Activated naive CD8-positive, alpha-beta T cell treated with anti-CD3 and anti-CD28 coated beads for 36 hours (primary cell): ENCODE measurements at regions not wholly inside any gene's neighbourhood (a gene's known extent, or its start where the extent isn't known, plus 50 kb on each side); places are given as distances from the start of the nearest gene placed in this dataset.
A peak's percentile ranks its signal among the peaks of the same experiment; 100 is the strongest.
"Not testable (repeated sequence)": the region's sequence is repeated elsewhere in the genome, so short reads cannot be mapped to it uniquely, and the experiment has no call there.

Source experiments
- DNase-seq: peaks from one replicate; pipeline ENCODE4 v3.0.0; 2021
- H3K27ac Mint-ChIP-seq: one replicate; pipeline ENCODE4 v1.8.0; 2022; ENCODE audit warnings: mild to moderate bottlenecking, moderate library complexity, mixed read lengths
- H3K27me3 Mint-ChIP-seq: one replicate; pipeline ENCODE4 v1.8.0; 2022; ENCODE audit warnings: mild to moderate bottlenecking, mixed read lengths
- H3K36me3 Mint-ChIP-seq: one replicate; pipeline ENCODE4 v1.8.0; 2021; ENCODE audit warnings: mild to moderate bottlenecking, mixed read lengths
- H3K4me1 Mint-ChIP-seq: one replicate; pipeline ENCODE4 v1.8.0; 2021; ENCODE audit warnings: mixed read lengths
- H3K4me3 Mint-ChIP-seq: one replicate; pipeline ENCODE4 v1.8.0; 2022; ENCODE audit warnings: mild to moderate bottlenecking, moderate library complexity, mixed read lengths
- H3K9me3 Mint-ChIP-seq: one replicate; pipeline ENCODE4 v1.8.0; 2022; ENCODE audit warnings: mixed read lengths

GRCh38 chr16:85526185-85526974 is 86.7 kb upstream of the GSE1 start:
- Mint-ChIP-seq H3K36me3 (no peaks in the 10 kb centered on the region), H3K27ac (no peak overlapping the region), H3K4me3 (no peak overlapping the region), H3K9me3 (no peaks in the 10 kb centered on the region), H3K4me1 (no peaks in the 10 kb centered on the region), H3K27me3 (no peaks in the 10 kb centered on the region)
- DNase-seq = no peak

GRCh38 chr16:85527042-85527766 is 85.9 kb upstream of the GSE1 start:
- Mint-ChIP-seq H3K27me3 (no peaks in the 10 kb centered on the region), H3K4me1 (no peaks in the 10 kb centered on the region), H3K4me3 (no peak overlapping the region), H3K27ac (no peak overlapping the region), H3K9me3 (no peaks in the 10 kb centered on the region), H3K36me3 (no peaks in the 10 kb centered on the region)
- no peak for DNase-seq

GRCh38 chr16:85527767-85528297 is 85.3 kb upstream of the GSE1 start:
- H3K27me3 Mint-ChIP-seq = no peaks in the 10 kb centered on the region
- no peak overlapping the region for H3K27ac Mint-ChIP-seq

GRCh38 chr16:85528528-85529387 is 84.4 kb upstream of the GSE1 start:
- no peaks in the 10 kb centered on the region for H3K4me1 Mint-ChIP-seq
- DNase-seq = peak; percentile 21
- no peak overlapping the region for H3K27ac Mint-ChIP-seq
- no peaks in the 10 kb centered on the region for H3K9me3 Mint-ChIP-seq
- H3K27me3 Mint-ChIP-seq = no peaks in the 10 kb centered on the region
- H3K4me3 Mint-ChIP-seq = no peak overlapping the region
- no peaks in the 10 kb centered on the region for H3K36me3 Mint-ChIP-seq

More at GRCh38 chr16:85527767-85528297, 85.3 kb upstream of the GSE1 start:
- H3K36me3 Mint-ChIP-seq = no peaks in the 10 kb centered on the region
- H3K4me1 Mint-ChIP-seq = no peaks in the 10 kb centered on the region
- H3K4me3 Mint-ChIP-seq = no peak overlapping the region
- no peaks in the 10 kb centered on the region for H3K9me3 Mint-ChIP-seq
- DNase-seq = no peak

GRCh38 chr16:85529489-85530369 is 83.4 kb upstream of the GSE1 start:
- Mint-ChIP-seq H3K36me3 (no peaks in the 10 kb centered on the region), H3K4me3 (no peak overlapping the region), H3K9me3 (no peaks in the 10 kb centered on the region), H3K27me3 (no peaks in the 10 kb centered on the region), H3K27ac (no peak overlapping the region), H3K4me1 (no peaks in the 10 kb centered on the region)
- DNase-seq = no peak

GRCh38 chr16:85530370-85530739 is 82.8 kb upstream of the GSE1 start:
- no peak overlapping the region for H3K27ac Mint-ChIP-seq
- H3K27me3 Mint-ChIP-seq = no peaks in the 10 kb centered on the region
- no peaks in the 10 kb centered on the region for H3K4me1 Mint-ChIP-seq
- no peaks in the 10 kb centered on the region for H3K9me3 Mint-ChIP-seq
- no peak for DNase-seq
- H3K4me3 Mint-ChIP-seq = no peak overlapping the region
- no peaks in the 10 kb centered on the region for H3K36me3 Mint-ChIP-seq

GRCh38 chr16:85531516-85531915 is 81.6 kb upstream of the GSE1 start:
- Mint-ChIP-seq H3K27ac (no peak overlapping the region), H3K4me3 (no peak overlapping the region), H3K9me3 (no peaks in the 10 kb centered on the region)

GRCh38 chr16:85532147-85532546 is 81.0 kb upstream of the GSE1 start:
- Mint-ChIP-seq H3K36me3 (no peaks in the 10 kb centered on the region), H3K4me3 (no peak overlapping the region), H3K9me3 (no peaks in the 10 kb centered on the region)

More at GRCh38 chr16:85531516-85531915, 81.6 kb upstream of the GSE1 start:
- no peaks in the 10 kb centered on the region for H3K36me3 Mint-ChIP-seq
- H3K27me3 Mint-ChIP-seq = no peaks in the 10 kb centered on the region
- no peak for DNase-seq
- peaks cover 5% of the 10 kb centered on the region for H3K4me1 Mint-ChIP-seq

GRCh38 chr16:85533593-85533992 is 79.5 kb upstream of the GSE1 start:
- not testable (repeated sequence) for DNase-seq, H3K9me3 Mint-ChIP-seq, H3K36me3 Mint-ChIP-seq, H3K27ac Mint-ChIP-seq, H3K4me3 Mint-ChIP-seq, H3K27me3 Mint-ChIP-seq, H3K4me1 Mint-ChIP-seq

More at GRCh38 chr16:85532147-85532546, 81.0 kb upstream of the GSE1 start:
- H3K27ac Mint-ChIP-seq = no peak overlapping the region
- H3K4me1 Mint-ChIP-seq = peaks cover 5% of the 10 kb centered on the region
- no peak for DNase-seq
- H3K27me3 Mint-ChIP-seq = no peaks in the 10 kb centered on the region

- Mint-ChIP-seq H3K27me3 (no peaks in the 10 kb centered on the region), H3K27ac (no peak overlapping the region), H3K9me3 (no peaks in the 10 kb centered on the region), H3K4me1 (peaks cover 5% of the 10 kb centered on the region), H3K36me3 (no peaks in the 10 kb centered on the region), H3K4me3 (no peak overlapping the region)
- no peak for DNase-seq
Observed at GRCh38 chr16:85534536-85535351, 78.4 kb upstream of the GSE1 start.

- Mint-ChIP-seq H3K36me3 (no peaks in the 10 kb centered on the region), H3K9me3 (no peaks in the 10 kb centered on the region), H3K27ac (no peak overlapping the region), H3K27me3 (no peaks in the 10 kb centered on the region), H3K4me1 (peaks cover 5% of the 10 kb centered on the region), H3K4me3 (no peak overlapping the region)
- DNase-seq = no peak
Observed at GRCh38 chr16:85535352-85536072, 77.6 kb upstream of the GSE1 start.

GRCh38 chr16:85536073-85536410 is 77.1 kb upstream of the GSE1 start:
- Mint-ChIP-seq H3K4me1 (peaks cover 5% of the 10 kb centered on the region), H3K9me3 (no peaks in the 10 kb centered on the region), H3K27me3 (no peaks in the 10 kb centered on the region)

More at GRCh38 chr16:85536073-85536410, 77.1 kb upstream of the GSE1 start:
- Mint-ChIP-seq H3K27ac (no peak overlapping the region), H3K36me3 (no peaks in the 10 kb centered on the region), H3K4me3 (no peak overlapping the region)
- DNase-seq = no peak
